Right lobe of liver (tissue), 6 donors: ENCODE measurements at regions not wholly inside any gene's neighbourhood (a gene's known extent, or its start where the extent isn't known, plus 50 kb on each side); places are given as distances from the start of the nearest gene placed in this dataset.

Experiments used
- ATAC-seq, 4 donors: fragments of 200-7000 bp; cut with Tn5 transposase; one replicate each; pipeline ENCODE4 v1.9.1; 2020; ENCODE audit warnings: mild to moderate bottlenecking in 4 of 4, moderate library complexity in 4 of 4
- DNase-seq, 3 donors: peaks; one replicate each; pipeline ENCODE4 v3.0.0-alpha.2; 2020
- H3K27ac ChIP-seq, 3 donors: fragments of 200-600 bp; one replicate each; pipeline ENCODE4 v1.8.0; 2022
- H3K27me3 ChIP-seq, 2 donors: fragments of 200-600 bp; one replicate each; pipeline ENCODE4 v1.8.0; 2022
- H3K36me3 ChIP-seq, 4 donors: fragments of 200-600 bp; sonication (generic) in 1 of 4; one replicate each; pipeline versions ENCODE4 v1.5.1 to v1.8.0; 2017 to 2022; ENCODE audit warnings: control low read depth in 1 of 4
- H3K4me1 ChIP-seq, 4 donors: fragments of 200-600 bp; sonication (generic) in 1 of 4; one replicate each; pipeline versions ENCODE4 v1.5.1 to v1.8.0; 2017 to 2022; ENCODE audit warnings: control low read depth in 1 of 4
- H3K4me3 ChIP-seq, 3 donors: fragments of 200-600 bp; one replicate each; pipeline ENCODE4 v1.8.0; 2022
- H3K9me3 ChIP-seq, 4 donors: fragments of 200-600 bp; sonication (generic) in 1 of 4; one replicate each; pipeline versions ENCODE4 v1.5.1 to v1.8.0; 2017 to 2022; ENCODE audit warnings: control low read depth in 1 of 4
- CTCF ChIP-seq, 4 donors: fragments of 200-600 bp in 3 of 4; fragments of 450-650 bp in 1 of 4; IDR thresholded peaks; one replicate each; pipeline versions ENCODE4 v1.5.1 to v1.8.0; 2016 to 2022; ENCODE audit warnings: antibody characterized with exemption in 4 of 4, mild to moderate bottlenecking in 2 of 4
- POLR2A ChIP-seq: fragments of 450-650 bp; IDR thresholded peaks from one replicate; pipeline ENCODE4 v1.6.1; 2017; ENCODE audit warnings: antibody characterized with exemption, mild to moderate bottlenecking
- WGBS: methylation state at CpG from one replicate; pipeline ENCODE4 v1.1.6; 2018; ENCODE audit warnings: low coverage, low lambda C conversion rate; ENCODE audit not compliant: insufficient coverage; ENCODE audit errors: missing lambda C conversion rate; 5-methylcytosine and 5-hydroxymethylcytosine counted together
- intact Hi-C, 2 donors: fragments of 100-400 bp; cut with DNase I; formaldehyde crosslinking; loops; one replicate each; pipeline versions ENCODE4 v1.11.2 to v1.14.1; 2022
- donor health status: DM: no; HTN: yes; CAD: no.
- donor health status: DM: no; HTN: no; CAD: no.
- donor health status: DM: no; HTN: no; CAD: no.
- donor health status: DM: no; HTN: yes; CAD: no.
- donor health status: DM: no; HTN: yes; CAD: no.

- H3K4me3 ChIP-seq, result no peak overlapping the region
- H3K9me3 ChIP-seq, result no peaks in the 10 kb centered on the region
- no peak overlapping the region for H3K27ac ChIP-seq
- intact Hi-C loops, result no loop called here
- H3K27me3 ChIP-seq, result no peaks in the 10 kb centered on the region
- H3K4me1 ChIP-seq, result no peaks in the 10 kb centered on the region
- no peaks in the 10 kb centered on the region for H3K36me3 ChIP-seq
- ATAC-seq (no peak), DNase-seq (no peak)
- 73% methylated on average over 2 of the region's 2 CpGs for WGBS
- no peak for TF ChIP-seq POLR2A
- TF ChIP-seq CTCF (IDR thresholded peaks at IDR 0.05), result no peak
Measured at GRCh38 chr13:65959305-65959704, 1270.8 kb downstream of the PCDH9 start.

- no peak for DNase-seq
Measured at GRCh38 chr13:65946387-65946786, 1283.7 kb downstream of the PCDH9 start.

GRCh38 chr13:65943708-65944107 lies 1286.4 kb downstream of the PCDH9 start:
- WGBS, result 57% methylated on average over 3 of the region's 3 CpGs
- intact Hi-C loops, result no loop called here
- TF ChIP-seq POLR2A (no peak), CTCF (IDR thresholded peaks at IDR 0.05) (no peak)
- no peaks in the 10 kb centered on the region for H3K4me1 ChIP-seq
- no peak overlapping the region for H3K4me3 ChIP-seq
- ATAC-seq (no peak), DNase-seq (no peak)
- H3K27ac ChIP-seq, result no peak overlapping the region
- H3K27me3 ChIP-seq, result no peaks in the 10 kb centered on the region
- H3K9me3 ChIP-seq, result no peaks in the 10 kb centered on the region
- no peaks in the 10 kb centered on the region for H3K36me3 ChIP-seq

More at GRCh38 chr13:65946387-65946786, 1283.7 kb downstream of the PCDH9 start:
- Histone ChIP-seq H3K27me3 (no peaks in the 10 kb centered on the region), H3K9me3 (no peaks in the 10 kb centered on the region), H3K4me3 (no peak overlapping the region), H3K4me1 (no peaks in the 10 kb centered on the region), H3K36me3 (no peaks in the 10 kb centered on the region), H3K27ac (no peak overlapping the region)
- TF ChIP-seq POLR2A (no peak), CTCF (IDR thresholded peaks at IDR 0.05) (no peak)
- no peak for ATAC-seq
- intact Hi-C loops, result no loop called here
- WGBS, result 66% methylated on average over 4 of the region's 4 CpGs

GRCh38 chr13:65943024-65943423 lies 1287.1 kb downstream of the PCDH9 start:
- 71% methylated on average over 1 of the region's 1 CpG for WGBS

More at GRCh38 chr13:65943024-65943423, 1287.1 kb downstream of the PCDH9 start:
- no peaks in the 10 kb centered on the region for H3K9me3 ChIP-seq
- H3K4me1 ChIP-seq, result no peaks in the 10 kb centered on the region
- H3K36me3 ChIP-seq, result no peaks in the 10 kb centered on the region
- no peak overlapping the region for H3K27ac ChIP-seq
- TF ChIP-seq CTCF (IDR thresholded peaks at IDR 0.05), result no peak
- no peak for TF ChIP-seq POLR2A
- no peak for ATAC-seq
- H3K27me3 ChIP-seq, result no peaks in the 10 kb centered on the region
- H3K4me3 ChIP-seq, result no peak overlapping the region
- intact Hi-C loops, result no loop called here
- DNase-seq, result no peak
